HCT116 (cell line): ENCODE measurements at regions not wholly inside any gene's neighbourhood (a gene's known extent, or its start where the extent isn't known, plus 50 kb on each side); places are given as distances from the start of the nearest gene placed in this dataset.

Experiments used
- ATAC-seq: fragments of 200-7000 bp; cut with Tn5 transposase; 2 replicates; pipeline ENCODE4 v1.9.1; 2020; ENCODE audit warnings: mild to moderate bottlenecking, moderate library complexity
- BruUV-seq: library from RNA; stranded (reverse); fragments of 400-500 nt; replicated peaks from 2 replicates; lab custom pipeline; 2021; lab: Mats Ljungman, UMichigan
- CTCF ChIA-PET: fragments of 300-600 bp; sonication (Branson Sonifier 250); formaldehyde crosslinking; loops from one replicate; lab custom pipeline; 2021; ENCODE audit warnings: antibody characterized with exemption; lab: Charles Lee
- POLR2A ChIA-PET: fragments of 300-600, 350-600 bp; sonication (Branson Sonifier 250); formaldehyde crosslinking; loops from one replicate; lab custom pipeline; 2021; ENCODE audit warnings: antibody characterized with exemption; lab: Charles Lee
- RAD21 ChIA-PET, 2 experiments: fragments of 300-600 bp; sonication (Branson Sonifier 250); formaldehyde crosslinking; loops; one replicate each; lab custom pipeline; 2023; ENCODE audit warnings: low total read pairs in 2 of 2; ENCODE audit not compliant: uncharacterized antibody in 2 of 2, unreplicated experiment in 2 of 2, low non-redundant PET in 1 of 2; lab: Charles Lee
- DNase-seq: peaks from one replicate; pipeline ENCODE4 v3.0.0-alpha.2; 2010; ENCODE audit warnings: low read depth, low spot score
- H2AFZ ChIP-seq: fragments of 200-600 bp; shearing (Covaris generic), sonication (generic); 2 replicates; pipeline ENCODE4 v1.6.1; 2017; ENCODE audit warnings: low read depth, mixed run types, mixed read lengths, antibody characterized with exemption, low read length; ENCODE audit not compliant: poor library complexity, severe bottlenecking
- H3K27ac ChIP-seq: 2 replicates; pipeline ENCODE4 v1.5.1; 2012; ENCODE audit warnings: low read depth, low read length
- H3K27me3 ChIP-seq: fragments of 200-600 bp; sonication (generic); 2 replicates; pipeline ENCODE4 v1.6.1; 2016; ENCODE audit warnings: mixed run types, low read length, mixed read lengths; ENCODE audit not compliant: insufficient read depth
- H3K36me3 ChIP-seq, 2 experiments: fragments of 200-500 bp in 1 of 2; fragments of 200-600 bp in 1 of 2; sonication (Bioruptor generic) in 1 of 2; sonication (generic) in 1 of 2; 2 replicates each; pipeline versions ENCODE4 v1.5.1 to v1.6.1; 2014 to 2016; ENCODE audit warnings: low read length in 2 of 2, inconsistent platforms in 1 of 2, mixed read lengths in 1 of 2, mixed run types in 1 of 2; ENCODE audit not compliant: insufficient read depth in 2 of 2, control insufficient read depth in 1 of 2
- H3K4me1 ChIP-seq, 2 experiments: fragments of 200-600 bp in 1 of 2; sonication (generic) in 1 of 2; 2 replicates each; pipeline versions ENCODE4 v1.5.1 to v1.6.1; 2012 to 2017; ENCODE audit warnings: low read length in 2 of 2, inconsistent platforms in 1 of 2, mild to moderate bottlenecking in 1 of 2, mixed read lengths in 1 of 2, mixed run types in 1 of 2, moderate library complexity in 1 of 2; ENCODE audit not compliant: insufficient read depth in 2 of 2, control insufficient read depth in 1 of 2
- H3K4me2 ChIP-seq: fragments of 200-600 bp; sonication (generic); 2 replicates; pipeline ENCODE4 v1.6.1; 2017; ENCODE audit warnings: mixed run types, low read length, mixed read lengths
- H3K4me3 ChIP-seq, 2 experiments: fragments of 200-600 bp in 1 of 2; sonication (generic) in 1 of 2; replicated peaks in 1 of 2; 2 replicates each; pipeline ENCODE4 v1.5.1; 2011 to 2016; ENCODE audit warnings: low read length in 2 of 2, control low read depth in 1 of 2, low read depth in 1 of 2, mild to moderate bottlenecking in 1 of 2, mixed read lengths in 1 of 2, mixed run types in 1 of 2
- H3K79me2 ChIP-seq: fragments of 200-600 bp; sonication (generic); 2 replicates; pipeline ENCODE4 v1.6.1; 2017; ENCODE audit warnings: mild to moderate bottlenecking, mixed run types, low read length, moderate library complexity, mixed read lengths; ENCODE audit not compliant: insufficient read depth
- H3K9ac ChIP-seq: fragments of 200-600 bp; sonication (generic); 2 replicates; pipeline ENCODE4 v1.6.1; 2016; ENCODE audit warnings: low read length, mixed read lengths
- H3K9me2 ChIP-seq: fragments of 200-600 bp; sonication (generic), shearing (Covaris generic); 2 replicates; pipeline ENCODE4 v1.6.1; 2017; ENCODE audit warnings: mixed run types, mild to moderate bottlenecking, moderate library complexity; ENCODE audit not compliant: insufficient read depth
- H3K9me3 ChIP-seq, 2 experiments: fragments of 200-500 bp in 1 of 2; fragments of 200-600 bp in 1 of 2; sonication (Bioruptor generic) in 1 of 2; sonication (generic) in 1 of 2; 2 replicates each; pipeline ENCODE4 v1.6.1; 2014 to 2017; ENCODE audit warnings: low read length in 2 of 2, mixed read lengths in 2 of 2, inconsistent platforms in 1 of 2, low read depth in 1 of 2, mild to moderate bottlenecking in 1 of 2, mixed run types in 1 of 2, moderate library complexity in 1 of 2; ENCODE audit not compliant: control insufficient read depth in 1 of 2, insufficient read depth in 1 of 2
- H4K20me1 ChIP-seq: fragments of 200-600 bp; sonication (generic), shearing (Covaris generic); 2 replicates; pipeline ENCODE4 v1.6.1; 2017; ENCODE audit warnings: mixed run types, mild to moderate bottlenecking, moderate library complexity; ENCODE audit not compliant: insufficient read depth
- CEBPB ChIP-seq: IDR thresholded peaks from 2 replicates; pipeline ENCODE4 v1.6.1; 2012; ENCODE audit warnings: low read depth
- ELF1 ChIP-seq: IDR thresholded peaks from 2 replicates; pipeline ENCODE4 v1.6.1; 2012; ENCODE audit warnings: low read depth, borderline replicate concordance
- EZH2 ChIP-seq: fragments of 200-600 bp; sonication (generic); IDR thresholded peaks from 2 replicates; pipeline ENCODE4 v1.6.1; 2017; ENCODE audit warnings: antibody characterized with exemption, mixed run types
- EZH2phosphoT487 ChIP-seq: fragments of 200-600 bp; IDR thresholded peaks from 2 replicates; pipeline ENCODE4 v1.6.1; 2018; ENCODE audit warnings: antibody characterized with exemption, borderline replicate concordance
- FOSL1 ChIP-seq: IDR thresholded peaks from 2 replicates; pipeline ENCODE4 v1.6.1; 2012; ENCODE audit warnings: low read depth
- JUND ChIP-seq: IDR thresholded peaks from 2 replicates; pipeline ENCODE4 v1.6.1; 2012
- POLR2A ChIP-seq: IDR thresholded peaks from 2 replicates; pipeline ENCODE4 v1.7.0; 2011; ENCODE audit warnings: borderline replicate concordance; ENCODE audit not compliant: insufficient read depth, insufficient read length; ENCODE audit errors: extremely low read depth
- POLR2AphosphoS5 ChIP-seq: IDR thresholded peaks from 2 replicates; pipeline ENCODE4 v1.6.1; 2011; ENCODE audit warnings: mild to moderate bottlenecking, low read depth, low read length, moderate library complexity
- RAD21 ChIP-seq: IDR thresholded peaks from 2 replicates; pipeline ENCODE4 v1.6.1; 2012; ENCODE audit warnings: low read depth, mild to moderate bottlenecking
- REST ChIP-seq: IDR thresholded peaks from 2 replicates; pipeline ENCODE4 v1.6.1; 2012; ENCODE audit warnings: low read depth
- SIN3A ChIP-seq: IDR thresholded peaks from 2 replicates; pipeline ENCODE4 v1.6.1; 2012; ENCODE audit warnings: low read depth
- SP1 ChIP-seq: IDR thresholded peaks from 2 replicates; pipeline ENCODE4 v1.6.1; 2012; ENCODE audit warnings: low read depth
- SRF ChIP-seq: IDR thresholded peaks from 2 replicates; pipeline ENCODE4 v1.6.1; 2012; ENCODE audit warnings: low read depth
- ZBTB33 ChIP-seq: IDR thresholded peaks from 2 replicates; pipeline ENCODE4 v1.6.1; 2011; ENCODE audit warnings: mild to moderate bottlenecking, low read length, moderate library complexity; ENCODE audit not compliant: insufficient replicate concordance; ENCODE audit errors: extremely low read depth
- ZNF274 ChIP-seq: fragments of 200-500 bp; sonication (Bioruptor generic); IDR thresholded peaks from 2 replicates; pipeline ENCODE4 v1.6.1; 2014; ENCODE audit warnings: mild to moderate bottlenecking, low read depth, low read length, inconsistent platforms
- intact Hi-C: fragments of 100-400 bp; cut with micrococcal nuclease; formaldehyde crosslinking; loops from 2 replicates; pipeline ENCODE4 v1.10.0; 2022
- TF ChIP-seq, protein P1 (sequence below): IDR thresholded peaks from 2 replicates; pipeline ENCODE4 v1.6.1; 2012

DNA sequence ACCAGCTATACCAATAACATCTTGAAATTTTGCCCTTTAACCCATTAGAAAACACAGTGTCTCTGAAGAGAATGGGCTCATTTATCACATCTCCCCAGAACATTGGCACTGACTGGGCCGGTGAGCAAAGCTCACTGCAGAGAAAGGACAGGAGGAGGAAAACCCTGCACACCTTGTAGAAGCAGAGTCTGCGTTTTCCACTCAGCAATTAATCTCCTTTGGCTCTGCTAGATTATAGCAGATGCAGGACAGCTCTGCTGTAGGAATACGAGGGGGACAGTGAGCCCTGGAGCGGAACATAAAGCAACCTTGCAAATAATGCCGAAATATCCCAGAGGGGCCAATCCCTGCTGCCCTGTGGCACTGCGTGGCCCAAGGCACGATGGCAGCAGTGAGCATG is 113.9 kb downstream of the TSN start:
- ChIA-PET RAD21 (no interaction called here), CTCF (interaction anchor here (1.3 kb wide), 1 partner anchor 58 kb away, joined by 3 read pairs; no protein-coding TSS in a partner anchor), POLR2A (no interaction called here)
- Histone ChIP-seq H3K4me1 (no peaks in the 10 kb centered on the region), H3K4me3 (no peak overlapping the region), H2AFZ (no peak overlapping the region), H3K27me3 (peaks cover 45% of the 10 kb centered on the region), H3K27ac (no peak overlapping the region), H3K79me2 (no peaks in the 10 kb centered on the region), H4K20me1 (no peaks in the 10 kb centered on the region), H3K9ac (no peak overlapping the region), H3K4me2 (no peak overlapping the region), H3K9me3 (no peaks in the 10 kb centered on the region), H3K36me3 (no peaks in the 10 kb centered on the region), H3K9me2 (no peaks in the 10 kb centered on the region)
- intact Hi-C loops = no loop called here
- ATAC-seq (no peak), DNase-seq (no peak)
- BruUV-seq = no TSS peak
- no peak for TF ChIP-seq SRF
- no peak for TF ChIP-seq REST
- no peak for TF ChIP-seq EZH2
- no peak for TF ChIP-seq EZH2phosphoT487
- TF ChIP-seq POLR2AphosphoS5 = no peak
- no peak for TF ChIP-seq ZNF274
- TF ChIP-seq JUND = no peak
- TF ChIP-seq SP1 = no peak
- TF ChIP-seq SIN3A = no peak
- TF ChIP-seq, protein P1, sequence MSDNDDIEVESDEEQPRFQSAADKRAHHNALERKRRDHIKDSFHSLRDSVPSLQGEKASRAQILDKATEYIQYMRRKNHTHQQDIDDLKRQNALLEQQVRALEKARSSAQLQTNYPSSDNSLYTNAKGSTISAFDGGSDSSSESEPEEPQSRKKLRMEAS = no peak
- TF ChIP-seq ELF1 = no peak
- no peak for TF ChIP-seq FOSL1
- no peak for TF ChIP-seq CEBPB
- no peak for TF ChIP-seq POLR2A
- no peak for TF ChIP-seq RAD21
- TF ChIP-seq ZBTB33 = no peak
